AG04449 (cell line): ENCODE measurements at regions not wholly inside any gene's neighbourhood (a gene's known extent, or its start where the extent isn't known, plus 50 kb on each side); places are given as distances from the start of the nearest gene placed in this dataset.
"Not testable (repeated sequence)": the region's sequence is repeated elsewhere in the genome, so short reads cannot be mapped to it uniquely, and the experiment has no call there.

ENCODE experiments used
- CTCF ChIA-PET: fragments of 350-600 bp; formaldehyde crosslinking; extraction: SDS; loops from one replicate; lab custom pipeline; 2021; ENCODE audit warnings: antibody characterized with exemption; lab: Yijun Ruan, JAX
- POLR2A ChIA-PET: fragments of 400-600, 350-600 bp; formaldehyde crosslinking; extraction: SDS; loops from one replicate; lab custom pipeline; 2020; ENCODE audit warnings: antibody characterized with exemption, inconsistent platforms; lab: Yijun Ruan, JAX
- DNase-seq: peaks from one replicate; pipeline ENCODE4 v3.0.0-alpha.2; 2010; ENCODE audit warnings: low read depth, low spot score
- H3K4me3 ChIP-seq: 2 replicates; pipeline ENCODE4 v1.5.1; 2011; ENCODE audit warnings: low read depth, mild to moderate bottlenecking, control low read depth, low read length
- TF ChIP-seq, protein P1 (sequence below): IDR thresholded peaks from one replicate; pipeline ENCODE4 v1.5.1; 2011; ENCODE audit warnings: mild to moderate bottlenecking, moderate library complexity, low read length, control low read depth, inconsistent platforms; ENCODE audit not compliant: insufficient read depth; ENCODE audit errors: missing control alignments

DNA sequence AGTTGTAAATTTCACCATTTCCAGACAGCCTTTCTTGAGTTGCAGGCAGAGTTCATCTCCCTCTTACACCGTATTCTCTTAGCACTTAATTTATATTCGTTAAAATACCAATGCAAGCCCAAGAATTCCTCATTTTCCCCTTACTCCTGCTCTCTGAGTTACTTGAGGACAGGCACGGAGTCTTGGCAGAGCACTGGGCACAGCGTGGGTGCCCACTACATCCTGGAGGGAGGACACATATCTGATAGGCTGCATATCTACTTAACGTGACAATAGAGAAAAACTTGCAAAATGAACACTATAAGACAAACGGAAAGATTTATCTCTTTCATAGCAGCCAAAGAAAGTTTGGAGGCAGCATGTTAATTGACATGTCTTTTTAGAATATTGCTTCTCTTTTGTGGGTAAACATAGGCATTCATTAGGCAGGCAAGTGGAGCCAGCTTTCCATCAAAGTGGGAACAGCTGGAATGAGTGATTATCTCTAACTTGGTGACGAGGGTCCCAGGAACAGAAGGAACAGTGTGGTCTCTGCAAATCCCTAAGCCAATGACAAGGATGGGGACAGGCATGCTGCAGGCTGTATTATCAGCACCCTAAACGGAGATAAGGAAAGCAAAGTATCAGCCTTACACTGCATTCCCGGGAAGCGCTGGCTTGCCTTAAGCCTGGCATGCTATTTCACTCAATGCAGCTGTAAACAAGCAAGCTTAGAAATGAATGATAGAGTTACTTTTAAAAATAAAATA is 116.5 kb downstream of the RTP4 start:
- H3K4me3 ChIP-seq = no peak overlapping the region
- TF ChIP-seq, protein P1, sequence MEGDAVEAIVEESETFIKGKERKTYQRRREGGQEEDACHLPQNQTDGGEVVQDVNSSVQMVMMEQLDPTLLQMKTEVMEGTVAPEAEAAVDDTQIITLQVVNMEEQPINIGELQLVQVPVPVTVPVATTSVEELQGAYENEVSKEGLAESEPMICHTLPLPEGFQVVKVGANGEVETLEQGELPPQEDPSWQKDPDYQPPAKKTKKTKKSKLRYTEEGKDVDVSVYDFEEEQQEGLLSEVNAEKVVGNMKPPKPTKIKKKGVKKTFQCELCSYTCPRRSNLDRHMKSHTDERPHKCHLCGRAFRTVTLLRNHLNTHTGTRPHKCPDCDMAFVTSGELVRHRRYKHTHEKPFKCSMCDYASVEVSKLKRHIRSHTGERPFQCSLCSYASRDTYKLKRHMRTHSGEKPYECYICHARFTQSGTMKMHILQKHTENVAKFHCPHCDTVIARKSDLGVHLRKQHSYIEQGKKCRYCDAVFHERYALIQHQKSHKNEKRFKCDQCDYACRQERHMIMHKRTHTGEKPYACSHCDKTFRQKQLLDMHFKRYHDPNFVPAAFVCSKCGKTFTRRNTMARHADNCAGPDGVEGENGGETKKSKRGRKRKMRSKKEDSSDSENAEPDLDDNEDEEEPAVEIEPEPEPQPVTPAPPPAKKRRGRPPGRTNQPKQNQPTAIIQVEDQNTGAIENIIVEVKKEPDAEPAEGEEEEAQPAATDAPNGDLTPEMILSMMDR = no peak
- DNase-seq = no peak
- CTCF ChIA-PET = no interaction called here
- POLR2A ChIA-PET = no interaction called here

GRCh38 chr3:187481426-187481825 is 113.2 kb downstream of the RTP4 start:
- POLR2A ChIA-PET = no interaction called here

DNA sequence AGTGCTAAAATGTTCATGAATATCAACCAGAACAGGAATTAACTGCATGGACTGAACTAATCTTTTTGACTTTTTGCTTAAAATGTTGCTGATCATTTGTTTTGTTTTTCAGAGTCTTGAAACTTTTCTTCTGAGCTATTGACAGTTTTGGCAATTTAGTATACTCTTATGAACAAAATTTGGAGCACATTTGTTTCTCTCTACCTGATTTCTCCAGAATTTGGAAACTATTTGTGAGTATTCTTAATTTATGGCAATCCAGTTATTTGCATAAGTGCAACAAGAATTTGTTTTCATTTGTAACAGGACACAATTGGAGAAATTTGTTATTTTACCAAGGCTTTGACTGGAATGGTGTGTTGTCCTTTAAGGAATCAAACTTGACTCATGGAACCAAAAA is 107.4 kb downstream of the RTP4 start:
- H3K4me3 ChIP-seq, CTCF ChIA-PET, DNase-seq, POLR2A ChIA-PET: not testable (repeated sequence)

More at GRCh38 chr3:187481426-187481825, 113.2 kb downstream of the RTP4 start:
- CTCF ChIA-PET = no interaction called here
- no peak for DNase-seq
- H3K4me3 ChIP-seq = no peak overlapping the region
- TF ChIP-seq, protein P1 = no peak

DNA sequence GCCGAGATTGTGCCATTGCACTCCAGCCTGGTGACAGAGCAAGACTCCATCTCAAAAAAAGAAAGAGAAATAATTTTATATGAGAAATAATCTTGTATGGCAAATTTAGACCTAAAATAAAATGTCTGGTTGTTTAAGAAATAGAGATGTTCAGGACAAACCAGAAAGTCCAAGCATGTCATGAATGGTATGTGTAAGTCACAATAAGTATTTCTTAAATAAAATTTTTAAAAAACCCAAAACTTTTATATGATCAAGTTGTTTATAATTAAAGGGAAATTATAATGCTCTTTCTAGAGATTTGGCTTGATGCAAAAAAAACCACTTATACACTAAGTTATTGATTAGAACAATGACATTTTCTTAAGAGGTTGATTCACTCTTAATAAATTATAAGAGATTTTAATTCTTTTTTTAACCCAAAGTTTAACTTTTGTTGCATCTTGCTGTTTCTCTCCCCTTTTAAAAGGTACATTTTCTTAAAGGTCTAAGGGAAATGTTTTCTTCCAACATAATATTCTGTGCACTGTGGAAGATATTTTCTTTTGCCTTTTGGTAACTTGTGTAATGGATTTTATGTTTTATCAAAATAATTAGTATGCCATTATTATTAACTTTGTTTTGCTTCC is 105.7 kb downstream of the RTP4 start:
- no peak for DNase-seq
- ChIA-PET CTCF (no interaction called here), POLR2A (no interaction called here)
- no peak overlapping the region for H3K4me3 ChIP-seq
- TF ChIP-seq, protein P1 = no peak

DNA sequence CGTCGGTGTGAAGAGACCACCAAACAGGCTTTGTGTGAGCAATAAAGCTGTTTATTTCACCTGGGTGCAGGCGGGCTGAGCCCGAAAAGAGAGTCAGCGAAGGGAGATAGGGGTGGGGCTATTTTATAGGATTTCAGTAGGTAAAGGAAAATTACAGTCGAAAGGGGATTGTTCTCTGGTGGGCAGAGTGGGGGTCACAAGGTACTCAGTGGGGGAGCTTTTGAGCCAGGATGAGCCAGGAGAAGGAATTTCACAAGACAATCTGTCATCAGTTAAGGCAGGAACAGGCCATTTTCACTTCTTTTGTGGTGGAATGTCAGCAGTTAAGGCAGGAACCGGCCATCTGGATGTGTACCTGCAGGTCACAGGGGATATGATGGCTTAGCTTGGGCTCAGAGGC is 98.1 kb downstream of the RTP4 start:
- H3K4me3 ChIP-seq, CTCF ChIA-PET, DNase-seq, POLR2A ChIA-PET: not testable (repeated sequence)

- ChIA-PET CTCF (no interaction called here), POLR2A (no interaction called here)
- TF ChIP-seq, protein P1 = no peak
- H3K4me3 ChIP-seq = no peak overlapping the region
- no peak for DNase-seq
Observed at GRCh38 chr3:187465503-187465902, 97.3 kb downstream of the RTP4 start.

- POLR2A ChIA-PET = no interaction called here
- CTCF ChIA-PET = no interaction called here
- TF ChIP-seq, protein P1 = no peak
- H3K4me3 ChIP-seq = no peak overlapping the region
- DNase-seq = no peak
Observed at GRCh38 chr3:187464682-187465081, 96.5 kb downstream of the RTP4 start.
